HG03159 (cell line): ENCODE measurements at regions not wholly inside any gene's neighbourhood (a gene's known extent, or its start where the extent isn't known, plus 50 kb on each side); places are given as distances from the start of the nearest gene placed in this dataset.

Experiments
- ATAC-seq: cut with Tn5 transposase; IDR thresholded peaks from one replicate; pipeline ENCODE4 v1.9.1; 2021; ENCODE audit warnings: mild to moderate bottlenecking, moderate library complexity; ENCODE audit not compliant: unreplicated experiment

- no peak for ATAC-seq
These were observed 66.3 kb upstream of the SLC6A6 start for GRCh38 chr3:14335774-14336748.

DNA sequence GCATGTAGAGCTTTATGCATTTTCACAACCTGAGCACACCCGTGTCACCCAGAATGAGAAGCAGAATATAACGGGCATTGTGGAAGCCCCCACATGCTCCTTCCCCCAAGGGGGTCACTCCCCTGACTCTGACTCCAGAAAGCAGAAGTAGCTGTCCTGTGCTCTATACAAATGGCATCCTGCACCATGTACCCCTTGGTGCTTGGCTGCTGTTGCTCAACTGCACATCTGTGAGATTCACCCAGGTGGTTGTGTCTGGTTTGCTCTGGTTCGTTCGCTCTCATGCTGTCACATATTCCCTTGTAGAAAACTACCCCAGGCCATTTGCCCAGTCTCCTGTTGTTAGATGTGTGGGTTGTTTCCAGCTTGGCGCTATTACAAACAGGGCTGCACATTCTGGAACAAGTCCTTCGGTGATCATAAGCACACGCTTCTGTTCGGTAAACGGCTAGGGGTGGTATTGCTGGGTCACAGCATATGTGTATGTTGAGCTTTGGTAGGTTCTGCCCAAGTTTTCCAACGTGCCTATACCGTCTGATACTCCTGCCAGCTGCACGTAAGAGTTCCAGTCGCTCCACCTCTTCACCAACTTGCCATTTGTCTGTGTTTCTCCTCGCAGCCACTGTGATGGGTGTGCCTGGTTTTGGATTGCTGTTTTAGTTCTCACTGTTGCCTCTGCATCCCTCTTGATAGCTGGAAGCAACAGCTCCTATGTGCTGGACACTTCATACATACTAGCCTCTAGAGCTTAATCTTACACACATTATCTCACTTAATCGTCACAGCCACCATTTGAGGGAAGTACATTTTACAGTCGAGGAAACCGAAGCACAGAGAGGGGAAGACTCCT, 65.4 kb upstream of the SLC6A6 start:
- ATAC-seq, result no peak

DNA sequence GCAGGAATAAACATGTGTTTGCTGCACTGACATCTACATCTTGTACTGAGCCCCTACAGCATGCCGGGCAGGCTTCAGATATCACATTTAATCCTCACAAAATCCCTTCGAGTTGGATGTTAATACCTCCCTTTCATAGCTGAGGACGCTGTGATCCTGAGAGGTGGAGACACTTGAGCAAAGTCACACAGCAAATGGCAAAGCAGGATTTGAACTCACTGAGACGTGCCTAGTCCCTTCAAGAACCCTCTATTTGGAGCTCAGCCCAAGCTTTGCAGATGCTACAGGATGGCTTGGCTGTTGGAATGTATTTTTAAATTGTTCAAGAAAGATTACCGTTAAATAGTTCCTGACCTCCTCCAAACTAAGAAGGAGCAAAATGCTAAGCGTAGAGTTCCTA, 64.6 kb upstream of the SLC6A6 start:
- no peak for ATAC-seq

DNA sequence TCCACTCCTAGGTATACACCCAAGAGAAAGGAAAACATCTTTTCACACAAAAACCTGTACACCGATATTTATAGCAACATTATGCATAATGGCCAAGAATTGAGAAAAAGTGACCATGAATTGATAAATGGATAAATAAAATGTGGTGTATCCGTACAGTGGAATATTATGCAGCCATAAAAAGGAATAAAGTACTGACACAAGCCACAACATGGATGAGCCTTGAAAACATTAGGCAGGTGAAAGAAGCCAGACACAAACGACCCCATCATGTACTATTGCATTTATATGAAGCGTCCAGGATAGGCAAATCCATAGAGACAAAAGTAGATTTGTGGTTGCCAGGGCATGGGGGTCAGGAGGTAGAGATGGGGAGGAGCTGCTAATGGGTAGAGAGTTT, 64.2 kb upstream of the SLC6A6 start:
- ATAC-seq, result no peak

DNA sequence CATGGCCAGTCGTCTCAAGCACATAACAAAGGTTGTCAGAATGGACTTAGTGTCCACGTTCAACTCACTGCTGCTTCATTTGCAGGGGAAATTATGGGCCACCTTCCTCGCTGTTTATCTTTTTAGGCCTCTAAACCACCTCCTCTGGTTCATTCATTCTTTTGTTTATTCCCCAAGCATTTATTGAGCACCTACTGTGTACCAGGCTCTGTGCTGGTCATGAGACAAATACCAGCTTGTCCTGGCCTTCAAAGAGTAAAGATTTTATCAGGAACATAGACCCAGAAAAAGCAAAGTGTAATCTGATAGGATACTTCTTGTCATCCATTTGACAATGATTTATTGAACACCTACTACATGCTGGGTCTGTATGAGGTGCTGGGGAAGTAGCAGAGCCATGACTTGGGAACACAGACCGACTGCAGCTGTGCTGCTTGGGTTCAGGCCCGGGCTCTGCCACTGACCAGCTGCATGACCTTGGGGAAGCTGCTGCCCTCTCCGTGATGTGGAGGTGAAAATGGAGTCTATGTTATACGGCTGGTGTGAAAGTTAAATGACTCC, 63.4 kb upstream of the SLC6A6 start:
- ATAC-seq, result no peak

DNA sequence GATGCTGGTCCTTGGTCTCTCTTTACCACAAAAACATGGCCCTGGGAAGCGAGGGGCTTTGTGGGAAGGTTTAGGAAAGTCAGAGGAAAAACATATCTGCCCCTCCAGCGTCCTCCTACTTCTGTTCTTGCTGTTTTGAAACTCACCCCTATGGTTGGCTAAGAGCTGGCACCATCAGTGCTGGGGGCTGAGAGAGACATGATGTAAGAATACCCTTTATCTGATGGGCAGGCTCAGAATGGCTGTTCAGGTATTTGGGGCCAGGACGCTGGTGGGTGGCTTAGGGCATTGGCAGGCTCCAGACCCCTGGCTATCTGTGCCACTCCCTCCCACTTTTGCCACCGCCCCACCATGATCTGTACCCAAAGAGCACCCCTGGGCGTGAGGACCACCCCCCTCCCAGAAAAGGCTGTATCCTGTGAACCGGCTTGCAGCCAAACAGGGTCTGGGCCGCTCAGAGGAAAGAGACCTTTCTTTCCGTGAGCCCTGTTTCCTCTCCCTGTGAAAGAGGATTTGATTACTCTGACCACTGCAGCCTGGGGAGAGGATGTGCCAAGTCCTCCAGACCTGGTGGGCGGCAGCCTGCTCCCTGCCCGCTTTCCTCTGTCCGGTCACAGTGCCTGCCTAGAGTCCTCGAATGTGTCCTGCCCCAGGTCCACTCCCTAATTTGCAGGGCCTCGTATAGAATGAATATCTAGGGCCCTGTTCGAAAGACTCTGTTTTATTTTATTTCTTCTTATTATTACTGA, 61.3 kb upstream of the SLC6A6 start:
- no peak for ATAC-seq

GRCh38 chr3:14343338-14344112, 58.9 kb upstream of the SLC6A6 start:
- no peak for ATAC-seq

- ATAC-seq, result no peak
These were observed 58.1 kb upstream of the SLC6A6 start for GRCh38 chr3:14344351-14344750.

GRCh38 chr3:14345496-14346150, 56.8 kb upstream of the SLC6A6 start:
- no peak for ATAC-seq

GRCh38 chr3:14346191-14346590, 56.2 kb upstream of the SLC6A6 start:
- no peak for ATAC-seq

GRCh38 chr3:14346642-14347041, 55.8 kb upstream of the SLC6A6 start:
- no peak for ATAC-seq

GRCh38 chr3:14347110-14347509, 55.3 kb upstream of the SLC6A6 start:
- ATAC-seq, result no peak

GRCh38 chr3:14351617-14352001, 50.8 kb upstream of the SLC6A6 start:
- ATAC-seq, result no peak

DNA sequence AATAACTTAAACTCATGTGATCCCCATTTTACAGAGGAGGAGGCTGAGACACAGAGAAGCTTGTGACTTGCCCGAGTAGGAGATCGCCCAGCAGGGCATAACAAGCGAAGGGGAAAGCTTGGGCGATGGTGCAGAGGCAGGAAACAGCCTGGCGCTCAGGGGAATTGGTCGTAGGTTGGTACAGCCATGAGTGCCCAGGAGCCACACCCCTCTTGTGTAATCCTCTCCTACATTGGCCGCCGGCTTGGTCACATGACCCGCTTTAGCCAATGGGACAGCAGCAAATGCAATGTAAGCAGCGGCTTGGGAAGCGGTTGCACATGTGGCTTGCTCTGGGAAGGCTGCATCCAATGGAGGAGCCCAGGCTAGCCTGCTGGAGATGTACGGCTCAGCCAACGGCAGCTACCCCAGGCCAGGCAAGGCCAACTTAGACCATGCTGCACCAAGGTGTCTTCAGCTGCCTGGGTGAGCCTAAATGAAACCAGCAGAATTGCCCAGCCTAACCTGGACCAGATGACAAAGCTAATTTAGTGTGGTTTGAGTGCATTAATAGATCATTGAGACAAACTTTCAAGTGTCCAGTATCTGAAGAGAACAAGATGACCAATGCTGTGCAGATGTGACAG, 50.3 kb upstream of the SLC6A6 start:
- ATAC-seq, result no peak
